HS-5 (cell line): ENCODE measurements at regions not wholly inside any gene's neighbourhood (a gene's known extent, or its start where the extent isn't known, plus 50 kb on each side); places are given as distances from the start of the nearest gene placed in this dataset.
"Not testable (repeated sequence)": the region's sequence is repeated elsewhere in the genome, so short reads cannot be mapped to it uniquely, and the experiment has no call there.

Source experiments
- DNase-seq: peaks from one replicate; pipeline ENCODE4 v3.0.0-alpha.2; 2012; ENCODE audit warnings: low read depth

GRCh38 chr13:33662392-33662791 is 155.6 kb upstream of the RFC3 start:
- DNase-seq = no peak

- DNase-seq = no peak
Observed at GRCh38 chr13:33665626-33666175, 152.2 kb upstream of the RFC3 start.

GRCh38 chr13:33671560-33671959 is 146.4 kb upstream of the RFC3 start:
- DNase-seq = no peak

GRCh38 chr13:33672022-33672421 is 145.9 kb upstream of the RFC3 start:
- not testable (repeated sequence) for DNase-seq

- DNase-seq = no peak
Observed at GRCh38 chr13:33676045-33676989, 141.6 kb upstream of the RFC3 start.

- no peak for DNase-seq
Observed at GRCh38 chr13:33677215-33677614, 140.7 kb upstream of the RFC3 start.

- no peak for DNase-seq
Observed at GRCh38 chr13:33678084-33678483, 139.9 kb upstream of the RFC3 start.

GRCh38 chr13:33678906-33679657 is 138.9 kb upstream of the RFC3 start:
- DNase-seq = peak; percentile 10

GRCh38 chr13:33679658-33680012 is 138.3 kb upstream of the RFC3 start:
- no peak for DNase-seq

GRCh38 chr13:33682020-33682564 is 135.9 kb upstream of the RFC3 start:
- DNase-seq = no peak

- not testable (repeated sequence) for DNase-seq
Observed at GRCh38 chr13:33682646-33683045, 135.3 kb upstream of the RFC3 start.

GRCh38 chr13:33683376-33683775 is 134.6 kb upstream of the RFC3 start:
- no peak for DNase-seq

GRCh38 chr13:33684874-33685273 is 133.1 kb upstream of the RFC3 start:
- no peak for DNase-seq

- DNase-seq = no peak
Observed at GRCh38 chr13:33686772-33687480, 131.0 kb upstream of the RFC3 start.

GRCh38 chr13:33690354-33690753 is 127.6 kb upstream of the RFC3 start:
- DNase-seq = no peak

- DNase-seq = no peak
Observed at GRCh38 chr13:33691980-33692379, 126.0 kb upstream of the RFC3 start.

GRCh38 chr13:33692531-33692930 is 125.4 kb upstream of the RFC3 start:
- DNase-seq = no peak

GRCh38 chr13:33694546-33694945 is 123.4 kb upstream of the RFC3 start:
- DNase-seq = no peak

- DNase-seq = no peak
Observed at GRCh38 chr13:33696530-33696929, 121.4 kb upstream of the RFC3 start.

GRCh38 chr13:33697926-33698325 is 120.0 kb upstream of the RFC3 start:
- no peak for DNase-seq

GRCh38 chr13:33707449-33707848 is 110.5 kb upstream of the RFC3 start:
- no peak for DNase-seq

- DNase-seq = no peak
Observed at GRCh38 chr13:33710924-33711323, 107.0 kb upstream of the RFC3 start.
